ENCODE measurements at regions not wholly inside any gene's neighbourhood (a gene's known extent, or its start where the extent isn't known, plus 50 kb on each side); places are given as distances from the start of the nearest gene placed in this dataset.

GRCh38 chr5:167952278-167952995, 339.0 kb upstream of the WWC1 start:
- TF ChIP-seq KDM4B (CRISPR knock-in tag; IDR thresholded peaks at IDR 0.05), result no peak
- no peak for TF ChIP-seq ZNF232 (CRISPR knock-in tag; IDR thresholded peaks at IDR 0.05; ENCODE audit: borderline replicate concordance)
- TF ChIP-seq CTCF (CRISPR knock-in tag; IDR thresholded peaks at IDR 0.05), result no peak
- TF ChIP-seq ZFP37 (CRISPR knock-in tag; IDR thresholded peaks at IDR 0.05; ENCODE audit: borderline replicate concordance), result no peak
- TF ChIP-seq ZNF724P (CRISPR knock-in tag; IDR thresholded peaks at IDR 0.05; ENCODE audit: borderline replicate concordance), result no peak
- no peak for TF ChIP-seq CHD4 (IDR thresholded peaks at IDR 0.05; ENCODE audit: borderline replicate concordance, low read length)
